HFFc6 (cell line): ENCODE measurements at regions not wholly inside any gene's neighbourhood (a gene's known extent, or its start where the extent isn't known, plus 50 kb on each side); places are given as distances from the start of the nearest gene placed in this dataset.

ENCODE experiments used
- DNase-seq: peaks from one replicate; pipeline ENCODE4 v3.0.0-alpha.2; 2018
- H3K27ac Mint-ChIP-seq: 2 replicates; pipeline ENCODE4 v1.8.0; 2020; ENCODE audit warnings: mild to moderate bottlenecking, mixed read lengths
- H3K27me3 Mint-ChIP-seq: 2 replicates; pipeline ENCODE4 v1.8.0; 2021; ENCODE audit warnings: mild to moderate bottlenecking, moderate library complexity, mixed read lengths; ENCODE audit not compliant: insufficient read depth
- H3K36me3 Mint-ChIP-seq: 2 replicates; pipeline ENCODE4 v1.8.0; 2021; ENCODE audit warnings: low read depth, mixed read lengths
- H3K4me1 Mint-ChIP-seq: 2 replicates; pipeline ENCODE4 v1.8.0; 2020; ENCODE audit warnings: low read depth, mixed read lengths
- H3K4me3 Mint-ChIP-seq: 2 replicates; pipeline ENCODE4 v1.8.0; 2020; ENCODE audit warnings: mild to moderate bottlenecking, moderate library complexity, mixed read lengths
- H3K9me3 Mint-ChIP-seq: 2 replicates; pipeline ENCODE4 v1.8.0; 2020; ENCODE audit warnings: mild to moderate bottlenecking, mixed read lengths
- CTCF ChIP-seq: fragments of 200-600 bp; sonication (generic); IDR thresholded peaks from 2 replicates; pipeline ENCODE4 v1.5.0; 2021; ENCODE audit warnings: antibody characterized with exemption, mild to moderate bottlenecking

GRCh38 chr12:75764091-75764841 is 252.9 kb upstream of the KRR1 start:
- Mint-ChIP-seq H3K27ac (no peak overlapping the region), H3K27me3 (peaks cover 2% of the 10 kb centered on the region), H3K4me1 (peaks cover 36% of the 10 kb centered on the region), H3K36me3 (no peaks in the 10 kb centered on the region), H3K9me3 (no peaks in the 10 kb centered on the region), H3K4me3 (no peak overlapping the region)
- TF ChIP-seq CTCF = no peak
- DNase-seq = no peak

DNA sequence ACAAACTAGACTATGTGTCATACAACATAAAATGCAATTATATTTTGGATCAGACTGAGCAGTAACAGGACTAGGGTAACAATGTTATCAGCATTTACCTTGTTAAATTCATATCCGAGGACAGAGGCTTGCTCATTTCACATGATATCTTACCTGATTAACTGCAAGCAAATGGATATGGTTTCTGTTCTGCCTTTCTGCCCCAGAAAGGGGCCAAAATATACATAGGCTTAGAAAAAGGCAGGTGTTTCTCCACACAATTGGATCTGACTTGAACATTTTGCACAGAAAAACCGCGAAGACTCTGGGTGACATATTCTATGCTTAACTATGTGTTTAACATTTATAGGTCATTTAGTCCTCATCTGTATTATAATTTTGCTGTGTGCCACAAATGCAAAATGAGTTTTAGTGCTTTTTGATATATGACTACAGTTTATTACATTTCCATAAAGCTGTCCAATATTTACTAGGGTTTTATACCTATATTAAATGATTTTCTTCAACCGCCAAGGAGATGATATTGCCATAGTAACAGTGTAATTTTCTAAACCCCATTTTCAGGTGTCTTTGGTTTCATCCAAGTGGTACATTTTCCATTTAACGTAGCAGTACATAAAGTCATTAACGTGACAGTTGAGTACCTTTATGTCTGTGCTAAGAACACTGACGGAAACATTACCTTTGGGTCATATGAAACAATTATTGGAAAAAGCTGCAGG is 249.3 kb upstream of the KRR1 start:
- Mint-ChIP-seq H3K9me3 (no peaks in the 10 kb centered on the region), H3K4me3 (peak overlapping the region; percentile 55; the same call in 1 of the 2 replicates), H3K27ac (peak overlapping the region; percentile 79; the same call in 1 of the 2 replicates), H3K4me1 (peaks cover 40% of the 10 kb centered on the region), H3K36me3 (no peaks in the 10 kb centered on the region), H3K27me3 (no peaks in the 10 kb centered on the region)
- no peak for DNase-seq
- no peak for TF ChIP-seq CTCF

- H3K27me3 Mint-ChIP-seq = no peaks in the 10 kb centered on the region
- no peak for TF ChIP-seq CTCF
- H3K4me3 Mint-ChIP-seq = peak overlapping the region; percentile 56
- H3K4me1 Mint-ChIP-seq = peaks cover 40% of the 10 kb centered on the region
- no peaks in the 10 kb centered on the region for H3K36me3 Mint-ChIP-seq
- DNase-seq = peak; percentile 85
- peak overlapping the region; percentile 79 for H3K27ac Mint-ChIP-seq
- H3K9me3 Mint-ChIP-seq = no peaks in the 10 kb centered on the region
Measured at GRCh38 chr12:75759842-75760572, 248.6 kb upstream of the KRR1 start.

- no peak for TF ChIP-seq CTCF
- no peaks in the 10 kb centered on the region for H3K36me3 Mint-ChIP-seq
- H3K27ac Mint-ChIP-seq = peak overlapping the region; percentile 79
- H3K4me3 Mint-ChIP-seq = no peak overlapping the region; the same call in 1 of the 2 replicates
- peaks cover 48% of the 10 kb centered on the region for H3K4me1 Mint-ChIP-seq
- H3K9me3 Mint-ChIP-seq = no peaks in the 10 kb centered on the region
- no peak for DNase-seq
- no peaks in the 10 kb centered on the region for H3K27me3 Mint-ChIP-seq
Measured at GRCh38 chr12:75759196-75759595, 247.8 kb upstream of the KRR1 start.

DNA sequence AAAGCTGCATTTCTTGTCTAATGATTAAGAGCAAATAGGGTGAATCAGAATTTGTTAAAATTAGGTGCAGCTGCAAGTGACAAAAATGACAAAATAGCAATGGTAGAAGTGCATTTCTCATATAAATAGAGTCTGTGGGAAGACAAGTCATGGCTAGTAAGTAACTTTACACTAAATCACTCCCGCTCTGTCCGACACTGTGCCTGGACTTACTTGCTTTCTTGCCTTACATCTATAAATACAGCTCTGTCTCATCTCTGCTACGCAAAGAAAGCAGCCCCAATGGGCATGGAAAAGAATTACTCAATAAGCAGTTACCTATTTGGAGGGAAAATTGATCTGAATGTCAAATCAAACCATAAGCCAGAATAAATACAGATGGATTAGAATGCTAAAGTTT is 245.4 kb upstream of the KRR1 start:
- DNase-seq = no peak
- no peaks in the 10 kb centered on the region for H3K27me3 Mint-ChIP-seq
- no peak overlapping the region for H3K27ac Mint-ChIP-seq
- H3K36me3 Mint-ChIP-seq = no peaks in the 10 kb centered on the region
- H3K4me3 Mint-ChIP-seq = no peak overlapping the region
- TF ChIP-seq CTCF = no peak
- H3K9me3 Mint-ChIP-seq = no peaks in the 10 kb centered on the region
- H3K4me1 Mint-ChIP-seq = peaks cover 58% of the 10 kb centered on the region
